H1 (cell line): ENCODE measurements at regions not wholly inside any gene's neighbourhood (a gene's known extent, or its start where the extent isn't known, plus 50 kb on each side); places are given as distances from the start of the nearest gene placed in this dataset.

Experiments
- CHD1 ChIP-seq: IDR thresholded peaks from 2 replicates; pipeline ENCODE4 v1.6.1; 2012; ENCODE audit warnings: low read depth, low read length, improper control_type of control experiment
- CHD2 ChIP-seq: IDR thresholded peaks from 2 replicates; pipeline ENCODE4 v1.6.1; 2012; ENCODE audit warnings: low read length, improper control_type of control experiment
- PHF8 ChIP-seq: fragments of 200-600 bp; sonication (generic); conservative IDR thresholded peaks from 2 replicates; pipeline ENCODE4 v1.7.1; 2012; ENCODE audit warnings: low read depth, mild to moderate bottlenecking, inconsistent platforms, low read length, moderate library complexity
- POLR2A ChIP-seq, 2 experiments: IDR thresholded peaks; 1 replicate in 1 of 2; 2 replicates in 1 of 2; pipeline ENCODE4 v1.6.1; 2011; ENCODE audit warnings: low read depth in 2 of 2, low read length in 2 of 2, mild to moderate bottlenecking in 2 of 2; ENCODE audit errors: control extremely low read depth in 1 of 2
- POLR2AphosphoS5 ChIP-seq: IDR thresholded peaks from 2 replicates; pipeline ENCODE4 v1.6.1; 2011; ENCODE audit warnings: low read depth, low read length
- RAD21 ChIP-seq, 2 experiments: IDR thresholded peaks in 1 of 2; conservative IDR thresholded peaks in 1 of 2; 2 replicates each; pipeline ENCODE4 v1.6.1; 2011; ENCODE audit warnings: low read depth in 2 of 2, low read length in 2 of 2, improper control_type of control experiment in 1 of 2, inconsistent platforms in 1 of 2, mild to moderate bottlenecking in 1 of 2, moderate library complexity in 1 of 2
- TCF12 ChIP-seq: IDR thresholded peaks from 2 replicates; pipeline ENCODE4 v1.6.1; 2011; ENCODE audit warnings: low read depth, mild to moderate bottlenecking, low read length
- YY1 ChIP-seq: IDR thresholded peaks from 2 replicates; pipeline ENCODE4 v1.6.1; 2011; ENCODE audit warnings: low read depth, mild to moderate bottlenecking, low read length
- ZNF274 ChIP-seq: IDR thresholded peaks from 2 replicates; pipeline ENCODE4 v1.7.0; 2012; ENCODE audit warnings: low read length, borderline replicate concordance; ENCODE audit errors: extremely low read depth
- TF ChIP-seq, protein P1 (sequence below), 3 experiments: IDR thresholded peaks; 1 replicate in 2 of 3; 2 replicates in 1 of 3; pipeline versions ENCODE4 v1.5.1 to v1.6.1; 2011; ENCODE audit warnings: low read length in 3 of 3, mild to moderate bottlenecking in 3 of 3, inconsistent platforms in 2 of 3, low read depth in 1 of 3, moderate library complexity in 1 of 3; ENCODE audit not compliant: insufficient read depth in 1 of 3; ENCODE audit errors: control extremely low read depth in 1 of 3
- TF ChIP-seq, protein P2 (sequence below): IDR thresholded peaks from 2 replicates; pipeline ENCODE4 v1.6.1; 2012; ENCODE audit warnings: inconsistent platforms
- TF ChIP-seq, protein P3 (sequence below): IDR thresholded peaks from 2 replicates; pipeline ENCODE4 v1.6.1; 2011; ENCODE audit warnings: low read length, improper control_type of control experiment

DNA sequence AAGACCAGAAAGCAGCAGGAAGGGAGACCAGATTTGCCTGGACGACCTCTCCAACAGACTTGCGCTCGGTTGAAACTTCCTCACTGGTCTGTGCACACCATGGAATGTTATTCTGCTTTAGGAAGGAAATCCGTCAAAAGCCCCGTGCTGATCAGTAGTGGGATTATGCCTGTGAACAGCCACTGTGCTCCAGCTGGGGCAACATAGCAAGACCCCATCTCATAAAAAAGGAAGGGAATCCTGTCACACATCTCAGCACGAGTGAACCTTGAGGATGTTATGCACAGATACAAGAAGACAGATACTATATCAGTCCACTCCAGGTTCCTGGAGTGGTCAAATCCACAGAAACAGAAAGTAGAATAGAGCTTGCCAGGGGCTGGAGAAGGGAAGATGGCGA lies 86.9 kb upstream of the FOXC1 start:
- TF ChIP-seq, protein P1, sequence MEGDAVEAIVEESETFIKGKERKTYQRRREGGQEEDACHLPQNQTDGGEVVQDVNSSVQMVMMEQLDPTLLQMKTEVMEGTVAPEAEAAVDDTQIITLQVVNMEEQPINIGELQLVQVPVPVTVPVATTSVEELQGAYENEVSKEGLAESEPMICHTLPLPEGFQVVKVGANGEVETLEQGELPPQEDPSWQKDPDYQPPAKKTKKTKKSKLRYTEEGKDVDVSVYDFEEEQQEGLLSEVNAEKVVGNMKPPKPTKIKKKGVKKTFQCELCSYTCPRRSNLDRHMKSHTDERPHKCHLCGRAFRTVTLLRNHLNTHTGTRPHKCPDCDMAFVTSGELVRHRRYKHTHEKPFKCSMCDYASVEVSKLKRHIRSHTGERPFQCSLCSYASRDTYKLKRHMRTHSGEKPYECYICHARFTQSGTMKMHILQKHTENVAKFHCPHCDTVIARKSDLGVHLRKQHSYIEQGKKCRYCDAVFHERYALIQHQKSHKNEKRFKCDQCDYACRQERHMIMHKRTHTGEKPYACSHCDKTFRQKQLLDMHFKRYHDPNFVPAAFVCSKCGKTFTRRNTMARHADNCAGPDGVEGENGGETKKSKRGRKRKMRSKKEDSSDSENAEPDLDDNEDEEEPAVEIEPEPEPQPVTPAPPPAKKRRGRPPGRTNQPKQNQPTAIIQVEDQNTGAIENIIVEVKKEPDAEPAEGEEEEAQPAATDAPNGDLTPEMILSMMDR (IDR thresholded peaks at IDR 0.05; ENCODE audit: control extremely low read depth in 1 of 3, insufficient read depth in 1 of 3, low read depth in 1 of 3, low read length in 3 of 3): no peak
- TF ChIP-seq YY1 (no peak), POLR2A (IDR thresholded peaks at IDR 0.05; ENCODE audit: control extremely low read depth in 1 of 2, low read depth in 2 of 2, low read length in 2 of 2) (no peak), CHD1 (no peak), ZNF274 (no peak), TCF12 (no peak), CHD2 (no peak), RAD21 (IDR thresholded peaks at IDR 0.05 in 1 of 2, conservative IDR thresholded peaks at IDR 0.05 in 1 of 2; ENCODE audit: low read depth in 2 of 2, low read length in 2 of 2) (no peak), POLR2AphosphoS5 (no peak), PHF8 (no peak)
- TF ChIP-seq, protein P2, sequence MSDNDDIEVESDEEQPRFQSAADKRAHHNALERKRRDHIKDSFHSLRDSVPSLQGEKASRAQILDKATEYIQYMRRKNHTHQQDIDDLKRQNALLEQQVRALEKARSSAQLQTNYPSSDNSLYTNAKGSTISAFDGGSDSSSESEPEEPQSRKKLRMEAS: no peak
- TF ChIP-seq, protein P3, sequence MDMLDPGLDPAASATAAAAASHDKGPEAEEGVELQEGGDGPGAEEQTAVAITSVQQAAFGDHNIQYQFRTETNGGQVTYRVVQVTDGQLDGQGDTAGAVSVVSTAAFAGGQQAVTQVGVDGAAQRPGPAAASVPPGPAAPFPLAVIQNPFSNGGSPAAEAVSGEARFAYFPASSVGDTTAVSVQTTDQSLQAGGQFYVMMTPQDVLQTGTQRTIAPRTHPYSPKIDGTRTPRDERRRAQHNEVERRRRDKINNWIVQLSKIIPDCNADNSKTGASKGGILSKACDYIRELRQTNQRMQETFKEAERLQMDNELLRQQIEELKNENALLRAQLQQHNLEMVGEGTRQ: no peak
